HepG2 (cell line): ENCODE measurements at regions not wholly inside any gene's neighbourhood (a gene's known extent, or its start where the extent isn't known, plus 50 kb on each side); places are given as distances from the start of the nearest gene placed in this dataset.
"Not testable (repeated sequence)": the region's sequence is repeated elsewhere in the genome, so short reads cannot be mapped to it uniquely, and the experiment has no call there.

Experiments
- ATAC-seq: fragments of 200-7000 bp; cut with Tn5 transposase; 3 replicates; pipeline ENCODE4 v1.9.1; 2020; ENCODE audit warnings: mild to moderate bottlenecking, moderate library complexity
- BruUV-seq: library from RNA; stranded (reverse); fragments of 400-500 nt; replicated peaks from 2 replicates; lab custom pipeline; 2021; lab: Mats Ljungman, UMichigan
- CTCF ChIA-PET: fragments of 300-600 bp; formaldehyde crosslinking; extraction: SDS; loops from one replicate; lab custom pipeline; 2021; ENCODE audit warnings: low total read pairs, inconsistent platforms, low intra/inter-chr PET ratio; lab: Yijun Ruan, JAX
- POLR2A ChIA-PET: fragments of 350-600 bp; sonication (Branson Sonifier 250); formaldehyde crosslinking; loops from one replicate; lab custom pipeline; 2020; ENCODE audit warnings: antibody characterized with exemption, inconsistent platforms; lab: Yijun Ruan, JAX
- DNase-seq: peaks from one replicate; pipeline ENCODE4 v3.0.0-alpha.2; 2015; ENCODE audit warnings: low spot score
- FAIRE-seq: peaks from 3 replicates; lab custom pipeline; 2011; peaks lifted over from hg19 to GRCh38; lab: Jason Lieb, UNC
- H2AFZ ChIP-seq: one replicate; pipeline ENCODE4 v1.6.1; 2011; ENCODE audit warnings: low read length, inconsistent platforms
- H3K27ac ChIP-seq: fragments of 300-600 bp; 3 replicates; pipeline ENCODE4 v1.8.0; 2011; ENCODE audit warnings: mixed run types, mild to moderate bottlenecking, mixed read lengths, low read length, inconsistent platforms; ENCODE audit not compliant: insufficient read depth; ENCODE audit errors: extremely low read length
- H3K27me3 ChIP-seq, 2 experiments: fragments of 200-600 bp in 1 of 2; 2 replicates in 1 of 2; 3 replicates in 1 of 2; pipeline versions ENCODE4 v1.6.0 to v1.8.0; 2011; ENCODE audit warnings: low read length in 2 of 2, mild to moderate bottlenecking in 2 of 2, moderate library complexity in 2 of 2, inconsistent platforms in 1 of 2; ENCODE audit not compliant: insufficient read depth in 2 of 2, control insufficient read depth in 1 of 2
- H3K36me3 ChIP-seq, 2 experiments: fragments of 200-600 bp in 1 of 2; replicated peaks in 1 of 2; 2 replicates in 1 of 2; 3 replicates in 1 of 2; pipeline versions ENCODE4 v1.5.1 to v1.8.0; 2011; ENCODE audit warnings: low read length in 2 of 2, inconsistent platforms in 1 of 2; ENCODE audit not compliant: insufficient read depth in 2 of 2, control insufficient read depth in 1 of 2
- H3K4me1 ChIP-seq: 2 replicates; pipeline ENCODE4 v1.5.1; 2012; ENCODE audit warnings: low read length, inconsistent platforms; ENCODE audit not compliant: insufficient read depth
- H3K4me2 ChIP-seq: 2 replicates; pipeline ENCODE4 v1.6.0; 2011; ENCODE audit warnings: low read depth, low read length, inconsistent platforms
- H3K4me3 ChIP-seq, 3 experiments: fragments of 200-600 bp in 1 of 3; sonication (generic), shearing (Covaris generic) in 1 of 3; replicated peaks in 1 of 3; 2 replicates each; pipeline ENCODE4 v1.5.1; 2011 to 2016; ENCODE audit warnings: low read length in 3 of 3, inconsistent platforms in 2 of 3, low read depth in 2 of 3, mild to moderate bottlenecking in 2 of 3, control low read depth in 1 of 3, mixed read lengths in 1 of 3; ENCODE audit not compliant: insufficient read depth in 1 of 3
- H3K79me2 ChIP-seq: one replicate; pipeline ENCODE4 v1.6.1; 2011; ENCODE audit warnings: low read length, inconsistent platforms; ENCODE audit not compliant: insufficient read depth
- H3K9ac ChIP-seq: 2 replicates; pipeline ENCODE4 v1.6.0; 2011; ENCODE audit warnings: mild to moderate bottlenecking, low read depth, low read length, inconsistent platforms; ENCODE audit not compliant: insufficient read depth
- H3K9me3 ChIP-seq: 2 replicates; pipeline ENCODE4 v1.5.1; 2012; ENCODE audit warnings: mild to moderate bottlenecking, low read length
- H4K20me1 ChIP-seq: 2 replicates; pipeline ENCODE4 v1.6.0; 2011; ENCODE audit warnings: inconsistent platforms, mild to moderate bottlenecking, low read length, moderate library complexity; ENCODE audit not compliant: insufficient read depth
- POLR2G ChIP-seq: fragments of 200-400 bp; formaldehyde crosslinking; IDR thresholded peaks from 2 replicates; pipeline ENCODE4 v1.6.1; 2018; ENCODE audit warnings: mild to moderate bottlenecking, low read depth, low read length, moderate library complexity
- SAP130 ChIP-seq: IDR thresholded peaks from 2 replicates; pipeline ENCODE4 v1.6.1; 2016; ENCODE audit warnings: low read depth
- ZGPAT ChIP-seq: IDR thresholded peaks from 2 replicates; pipeline ENCODE4 v1.6.1; 2016; ENCODE audit warnings: mild to moderate bottlenecking
- ZNF292 ChIP-seq: sonication (generic); formaldehyde crosslinking; IDR thresholded peaks from 2 replicates; pipeline ENCODE4 v1.8.1; 2022; ENCODE audit warnings: mild to moderate bottlenecking, low read depth, missing genetic modification reagents, borderline replicate concordance
- ZNF687 ChIP-seq: sonication (generic); formaldehyde crosslinking; IDR thresholded peaks from 2 replicates; pipeline ENCODE4 v1.5.1; 2020; ENCODE audit warnings: mild to moderate bottlenecking, missing genetic modification reagents, moderate library complexity
- WGBS: methylation state at CpG from one replicate; pipeline ENCODE4 v1.1.6; 2017; ENCODE audit warnings: low lambda C conversion rate; 5-methylcytosine and 5-hydroxymethylcytosine counted together
- in situ Hi-C: cut with HindIII; loops from 2 replicates; pipeline ENCODE4 v1.10.0; 2017; ENCODE audit warnings: low pct_unique_long_range_greater_than_20kb; ENCODE audit not compliant: extremely low pct_ligation_motif_present
- intact Hi-C: fragments of 100-400 bp; cut with micrococcal nuclease; formaldehyde crosslinking; loops from one replicate; pipeline ENCODE4 v1.10.0; 2022; ENCODE audit not compliant: unreplicated experiment
- TF ChIP-seq, protein P1 (sequence below): sonication (generic); formaldehyde crosslinking; IDR thresholded peaks from 2 replicates; pipeline ENCODE4 v1.5.0; 2020; ENCODE audit warnings: mild to moderate bottlenecking, missing genetic modification reagents, borderline replicate concordance
- TF ChIP-seq, protein P2 (sequence below): sonication (generic); formaldehyde crosslinking; IDR thresholded peaks from 2 replicates; pipeline ENCODE4 v1.4.0; 2020; ENCODE audit warnings: missing genetic modification reagents, borderline replicate concordance

DNA sequence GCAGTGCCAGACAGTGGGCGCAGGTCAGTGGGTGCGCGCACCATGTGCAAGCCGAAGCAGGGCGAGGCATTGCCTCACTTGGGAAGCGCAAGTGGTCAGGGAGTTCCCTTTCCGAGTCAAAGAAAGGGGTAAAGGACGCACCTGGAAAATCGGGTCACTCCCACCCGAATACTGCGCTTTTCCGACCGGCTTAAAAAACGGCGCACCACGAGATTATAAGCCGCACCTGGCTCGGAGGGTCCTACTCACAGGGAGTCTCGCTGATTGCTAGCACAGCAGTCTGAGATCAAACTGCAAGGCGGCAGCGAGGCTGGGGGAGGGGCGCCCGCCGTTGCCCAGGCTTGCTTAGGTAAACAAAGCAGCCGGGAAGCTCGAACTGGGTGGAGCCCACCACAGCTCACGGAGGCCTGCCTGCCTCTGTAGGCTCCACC lies 77.9 kb downstream of the NR4A2 start:
- H3K36me3 ChIP-seq, in situ Hi-C loops, H3K27me3 ChIP-seq, DNase-seq, H4K20me1 ChIP-seq, H2AFZ ChIP-seq, H3K4me1 ChIP-seq, H3K9me3 ChIP-seq, FAIRE-seq, BruUV-seq, CTCF ChIA-PET, ATAC-seq, intact Hi-C loops: not testable (repeated sequence)
- POLR2A ChIA-PET: interaction anchor here (1.1 kb wide), 1 partner anchor 10 kb away, joined by 3 read pairs; no protein-coding TSS in a partner anchor
- Histone ChIP-seq H3K79me2 (peaks cover 10% of the 10 kb centered on the region), H3K4me3 (peak overlapping the region in 2 of 3 experiments; percentile 57 to 60; a peak in 5 of 6 replicates), H3K4me2 (peak overlapping the region; percentile 27; the same call in 1 of the 2 replicates), H3K27ac (peak overlapping the region; percentile 35), H3K9ac (peak overlapping the region; percentile 56)
- WGBS: 74% methylated on average over 9 of the region's 27 CpGs
- TF ChIP-seq, protein P1, sequence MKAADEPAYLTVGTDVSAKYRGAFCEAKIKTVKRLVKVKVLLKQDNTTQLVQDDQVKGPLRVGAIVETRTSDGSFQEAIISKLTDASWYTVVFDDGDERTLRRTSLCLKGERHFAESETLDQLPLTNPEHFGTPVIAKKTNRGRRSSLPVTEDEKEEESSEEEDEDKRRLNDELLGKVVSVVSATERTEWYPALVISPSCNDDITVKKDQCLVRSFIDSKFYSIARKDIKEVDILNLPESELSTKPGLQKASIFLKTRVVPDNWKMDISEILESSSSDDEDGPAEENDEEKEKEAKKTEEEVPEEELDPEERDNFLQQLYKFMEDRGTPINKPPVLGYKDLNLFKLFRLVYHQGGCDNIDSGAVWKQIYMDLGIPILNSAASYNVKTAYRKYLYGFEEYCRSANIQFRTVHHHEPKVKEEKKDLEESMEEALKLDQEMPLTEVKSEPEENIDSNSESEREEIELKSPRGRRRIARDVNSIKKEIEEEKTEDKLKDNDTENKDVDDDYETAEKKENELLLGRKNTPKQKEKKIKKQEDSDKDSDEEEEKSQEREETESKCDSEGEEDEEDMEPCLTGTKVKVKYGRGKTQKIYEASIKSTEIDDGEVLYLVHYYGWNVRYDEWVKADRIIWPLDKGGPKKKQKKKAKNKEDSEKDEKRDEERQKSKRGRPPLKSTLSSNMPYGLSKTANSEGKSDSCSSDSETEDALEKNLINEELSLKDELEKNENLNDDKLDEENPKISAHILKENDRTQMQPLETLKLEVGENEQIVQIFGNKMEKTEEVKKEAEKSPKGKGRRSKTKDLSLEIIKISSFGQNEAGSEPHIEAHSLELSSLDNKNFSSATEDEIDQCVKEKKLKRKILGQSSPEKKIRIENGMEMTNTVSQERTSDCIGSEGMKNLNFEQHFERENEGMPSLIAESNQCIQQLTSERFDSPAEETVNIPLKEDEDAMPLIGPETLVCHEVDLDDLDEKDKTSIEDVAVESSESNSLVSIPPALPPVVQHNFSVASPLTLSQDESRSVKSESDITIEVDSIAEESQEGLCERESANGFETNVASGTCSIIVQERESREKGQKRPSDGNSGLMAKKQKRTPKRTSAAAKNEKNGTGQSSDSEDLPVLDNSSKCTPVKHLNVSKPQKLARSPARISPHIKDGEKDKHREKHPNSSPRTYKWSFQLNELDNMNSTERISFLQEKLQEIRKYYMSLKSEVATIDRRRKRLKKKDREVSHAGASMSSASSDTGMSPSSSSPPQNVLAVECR (CRISPR knock-in tag): peak; percentile 35; the same call in 1 of the 2 replicates
- TF ChIP-seq ZGPAT (peak; percentile 26; the same call in 1 of the 2 replicates), POLR2G (0 out of 2 replicates have a peak, but pooled peaks have one; percentile 37), ZNF292 (CRISPR knock-in tag) (peak; percentile 50; the same call in 1 of the 2 replicates), SAP130 (CRISPR knock-in tag) (peak; percentile 16; the same call in 1 of the 2 replicates), ZNF687 (peak; percentile 37)
- TF ChIP-seq, protein P2, sequence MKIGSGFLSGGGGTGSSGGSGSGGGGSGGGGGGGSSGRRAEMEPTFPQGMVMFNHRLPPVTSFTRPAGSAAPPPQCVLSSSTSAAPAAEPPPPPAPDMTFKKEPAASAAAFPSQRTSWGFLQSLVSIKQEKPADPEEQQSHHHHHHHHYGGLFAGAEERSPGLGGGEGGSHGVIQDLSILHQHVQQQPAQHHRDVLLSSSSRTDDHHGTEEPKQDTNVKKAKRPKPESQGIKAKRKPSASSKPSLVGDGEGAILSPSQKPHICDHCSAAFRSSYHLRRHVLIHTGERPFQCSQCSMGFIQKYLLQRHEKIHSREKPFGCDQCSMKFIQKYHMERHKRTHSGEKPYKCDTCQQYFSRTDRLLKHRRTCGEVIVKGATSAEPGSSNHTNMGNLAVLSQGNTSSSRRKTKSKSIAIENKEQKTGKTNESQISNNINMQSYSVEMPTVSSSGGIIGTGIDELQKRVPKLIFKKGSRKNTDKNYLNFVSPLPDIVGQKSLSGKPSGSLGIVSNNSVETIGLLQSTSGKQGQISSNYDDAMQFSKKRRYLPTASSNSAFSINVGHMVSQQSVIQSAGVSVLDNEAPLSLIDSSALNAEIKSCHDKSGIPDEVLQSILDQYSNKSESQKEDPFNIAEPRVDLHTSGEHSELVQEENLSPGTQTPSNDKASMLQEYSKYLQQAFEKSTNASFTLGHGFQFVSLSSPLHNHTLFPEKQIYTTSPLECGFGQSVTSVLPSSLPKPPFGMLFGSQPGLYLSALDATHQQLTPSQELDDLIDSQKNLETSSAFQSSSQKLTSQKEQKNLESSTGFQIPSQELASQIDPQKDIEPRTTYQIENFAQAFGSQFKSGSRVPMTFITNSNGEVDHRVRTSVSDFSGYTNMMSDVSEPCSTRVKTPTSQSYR (CRISPR knock-in tag): peak; percentile 91
